IMR-90 (cell line): ENCODE measurements at regions not wholly inside any gene's neighbourhood (a gene's known extent, or its start where the extent isn't known, plus 50 kb on each side); places are given as distances from the start of the nearest gene placed in this dataset.

Experiments
- BHLHE40 ChIP-seq: fragments of 150-350 bp; IDR thresholded peaks from 2 replicates; pipeline ENCODE4 v1.6.1; 2016; ENCODE audit warnings: mild to moderate bottlenecking, low read depth, low read length
- MAFK ChIP-seq: IDR thresholded peaks from 2 replicates; pipeline ENCODE4 v1.6.1; 2012; ENCODE audit warnings: low read depth, low read length, improper control_type of control experiment
- MAZ ChIP-seq: IDR thresholded peaks from 2 replicates; pipeline ENCODE4 v1.6.1; 2012; ENCODE audit warnings: low read depth, mild to moderate bottlenecking, low read length, improper control_type of control experiment, moderate library complexity, borderline replicate concordance
- POLR2A ChIP-seq: IDR thresholded peaks from 2 replicates; pipeline ENCODE4 v1.6.1; 2012; ENCODE audit warnings: mild to moderate bottlenecking, low read depth, low read length
- RFX5 ChIP-seq: IDR thresholded peaks from 2 replicates; pipeline ENCODE4 v1.8.0; 2012; ENCODE audit warnings: low read depth, mild to moderate bottlenecking, low read length, moderate library complexity
- SMC3 ChIP-seq: fragments of 150-350 bp; IDR thresholded peaks from 2 replicates; pipeline ENCODE4 v1.6.1; 2016; ENCODE audit warnings: low read depth, mild to moderate bottlenecking, antibody characterized with exemption, low read length, moderate library complexity
- TF ChIP-seq, protein P1 (sequence below): conservative IDR thresholded peaks from 2 replicates; pipeline ENCODE4 v1.5.1; 2012; ENCODE audit warnings: mild to moderate bottlenecking, low read depth, low read length, improper control_type of control experiment
- TF ChIP-seq, protein P2 (sequence below): fragments of 150-350 bp; IDR thresholded peaks from 2 replicates; pipeline ENCODE4 v1.6.1; 2017; ENCODE audit warnings: mild to moderate bottlenecking, antibody characterized with exemption, low read length, low read depth

GRCh38 chr6:4480788-4481735 is 295.1 kb upstream of the CDYL start:
- TF ChIP-seq, protein P1, sequence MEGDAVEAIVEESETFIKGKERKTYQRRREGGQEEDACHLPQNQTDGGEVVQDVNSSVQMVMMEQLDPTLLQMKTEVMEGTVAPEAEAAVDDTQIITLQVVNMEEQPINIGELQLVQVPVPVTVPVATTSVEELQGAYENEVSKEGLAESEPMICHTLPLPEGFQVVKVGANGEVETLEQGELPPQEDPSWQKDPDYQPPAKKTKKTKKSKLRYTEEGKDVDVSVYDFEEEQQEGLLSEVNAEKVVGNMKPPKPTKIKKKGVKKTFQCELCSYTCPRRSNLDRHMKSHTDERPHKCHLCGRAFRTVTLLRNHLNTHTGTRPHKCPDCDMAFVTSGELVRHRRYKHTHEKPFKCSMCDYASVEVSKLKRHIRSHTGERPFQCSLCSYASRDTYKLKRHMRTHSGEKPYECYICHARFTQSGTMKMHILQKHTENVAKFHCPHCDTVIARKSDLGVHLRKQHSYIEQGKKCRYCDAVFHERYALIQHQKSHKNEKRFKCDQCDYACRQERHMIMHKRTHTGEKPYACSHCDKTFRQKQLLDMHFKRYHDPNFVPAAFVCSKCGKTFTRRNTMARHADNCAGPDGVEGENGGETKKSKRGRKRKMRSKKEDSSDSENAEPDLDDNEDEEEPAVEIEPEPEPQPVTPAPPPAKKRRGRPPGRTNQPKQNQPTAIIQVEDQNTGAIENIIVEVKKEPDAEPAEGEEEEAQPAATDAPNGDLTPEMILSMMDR, result no peak
- TF ChIP-seq POLR2A, result no peak
- no peak for TF ChIP-seq MAZ
- no peak for TF ChIP-seq SMC3
- TF ChIP-seq RFX5, result no peak
- TF ChIP-seq, protein P2, sequence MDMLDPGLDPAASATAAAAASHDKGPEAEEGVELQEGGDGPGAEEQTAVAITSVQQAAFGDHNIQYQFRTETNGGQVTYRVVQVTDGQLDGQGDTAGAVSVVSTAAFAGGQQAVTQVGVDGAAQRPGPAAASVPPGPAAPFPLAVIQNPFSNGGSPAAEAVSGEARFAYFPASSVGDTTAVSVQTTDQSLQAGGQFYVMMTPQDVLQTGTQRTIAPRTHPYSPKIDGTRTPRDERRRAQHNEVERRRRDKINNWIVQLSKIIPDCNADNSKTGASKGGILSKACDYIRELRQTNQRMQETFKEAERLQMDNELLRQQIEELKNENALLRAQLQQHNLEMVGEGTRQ, result no peak
- TF ChIP-seq MAFK, result no peak
- no peak for TF ChIP-seq BHLHE40
